GM23338 (cell line): ENCODE measurements at regions not wholly inside any gene's neighbourhood (a gene's known extent, or its start where the extent isn't known, plus 50 kb on each side); places are given as distances from the start of the nearest gene placed in this dataset.

Source experiments
- ATAC-seq: fragments of 200-7000 bp; cut with Tn5 transposase; 3 replicates; pipeline ENCODE4 v1.9.1; 2020
- DNase-seq: peaks from one replicate; pipeline ENCODE4 v3.0.0-alpha.2; 2015; ENCODE audit warnings: low spot score
- H2AFZ ChIP-seq: fragments of 200-600 bp; sonication (generic); 2 replicates; pipeline ENCODE4 v1.8.0; 2016; ENCODE audit warnings: antibody characterized with exemption, mild to moderate bottlenecking, moderate library complexity
- H3F3A ChIP-seq: fragments of 200-600 bp; sonication (generic); replicated peaks from 2 replicates; pipeline ENCODE4 v1.8.0; 2017; ENCODE audit warnings: antibody characterized with exemption, mixed run types, low read depth
- H3K27ac ChIP-seq: fragments of 200-600 bp; sonication (generic); 2 replicates; pipeline ENCODE4 v1.6.1; 2016; ENCODE audit warnings: low read depth
- H3K27me3 ChIP-seq: fragments of 200-600 bp; sonication (generic); 2 replicates; pipeline ENCODE4 v1.8.0; 2016; ENCODE audit warnings: mild to moderate bottlenecking, mixed run types, moderate library complexity; ENCODE audit not compliant: insufficient read depth
- H3K36me3 ChIP-seq: fragments of 200-600 bp; sonication (generic); 2 replicates; pipeline ENCODE4 v1.8.0; 2016; ENCODE audit warnings: mild to moderate bottlenecking; ENCODE audit not compliant: insufficient read depth
- H3K4me1 ChIP-seq: fragments of 200-600 bp; sonication (generic); 2 replicates; pipeline ENCODE4 v1.8.0; 2016; ENCODE audit warnings: mild to moderate bottlenecking, moderate library complexity; ENCODE audit not compliant: insufficient read depth
- H3K4me2 ChIP-seq: fragments of 200-600 bp; sonication (generic); 2 replicates; pipeline ENCODE4 v1.7.1; 2017; ENCODE audit warnings: mixed run types
- H3K4me3 ChIP-seq: fragments of 200-600 bp; sonication (generic); 2 replicates; pipeline ENCODE4 v1.6.1; 2016; ENCODE audit warnings: mixed run types
- H3K79me2 ChIP-seq: fragments of 200-600 bp; sonication (generic); replicated peaks from 2 replicates; pipeline ENCODE4 v1.8.0; 2017; ENCODE audit warnings: mild to moderate bottlenecking; ENCODE audit not compliant: insufficient read depth
- H3K9me2 ChIP-seq: fragments of 200-600 bp; sonication (generic); 2 replicates; pipeline ENCODE4 v1.8.0; 2017; ENCODE audit not compliant: insufficient read depth
- H4K20me1 ChIP-seq: fragments of 200-600 bp; sonication (generic); replicated peaks from 2 replicates; pipeline ENCODE4 v1.8.0; 2017; ENCODE audit warnings: mild to moderate bottlenecking; ENCODE audit not compliant: insufficient read depth
- H3K27ac Mint-ChIP-seq: 2 replicates; pipeline ENCODE4 v1.8.0; 2020; ENCODE audit warnings: inconsistent platforms, mild to moderate bottlenecking, moderate library complexity, mixed read lengths
- H3K27me3 Mint-ChIP-seq: 3 replicates; pipeline ENCODE4 v1.8.0; 2022; ENCODE audit warnings: low read depth, mild to moderate bottlenecking, moderate library complexity, mixed read lengths, inconsistent platforms; ENCODE audit not compliant: insufficient read depth, poor library complexity
- H3K36me3 Mint-ChIP-seq: 3 replicates; pipeline ENCODE4 v1.8.0; 2021; ENCODE audit warnings: low read depth, mild to moderate bottlenecking, inconsistent platforms, moderate library complexity, mixed read lengths
- H3K4me1 Mint-ChIP-seq: 3 replicates; pipeline ENCODE4 v1.8.0; 2020; ENCODE audit warnings: mild to moderate bottlenecking, inconsistent platforms, mixed read lengths
- H3K4me3 Mint-ChIP-seq: 3 replicates; pipeline ENCODE4 v1.8.0; 2021; ENCODE audit warnings: moderate library complexity, mild to moderate bottlenecking, inconsistent platforms, mixed read lengths
- H3K9me3 Mint-ChIP-seq: 3 replicates; pipeline ENCODE4 v1.8.0; 2020; ENCODE audit warnings: moderate library complexity, mild to moderate bottlenecking, inconsistent platforms, mixed read lengths
- CREB1 ChIP-seq: fragments of 250-450 bp; sonication (Bioruptor Pico); IDR thresholded peaks from 2 replicates; pipeline ENCODE4 v1.5.0; 2020; ENCODE audit warnings: low read depth, mild to moderate bottlenecking, moderate library complexity
- EZH2 ChIP-seq: fragments of 200-600 bp; sonication (generic); IDR thresholded peaks from one replicate; pipeline ENCODE4 v1.8.0; 2017; ENCODE audit warnings: antibody characterized with exemption, mild to moderate bottlenecking, low read depth; ENCODE audit not compliant: unreplicated experiment
- EZH2phosphoT487 ChIP-seq: fragments of 200-600 bp; sonication (generic); IDR thresholded peaks from one replicate; pipeline ENCODE4 v1.8.1; 2018; ENCODE audit warnings: antibody characterized with exemption; ENCODE audit not compliant: unreplicated experiment
- JUNB ChIP-seq: IDR thresholded peaks from one replicate; pipeline ENCODE4 v1.6.1; 2016; ENCODE audit warnings: antibody characterized with exemption; ENCODE audit not compliant: unreplicated experiment
- NANOG ChIP-seq: IDR thresholded peaks from 2 replicates; pipeline ENCODE4 v1.6.1; 2016; ENCODE audit warnings: antibody characterized with exemption, borderline replicate concordance
- POLR2AphosphoS5 ChIP-seq: IDR thresholded peaks from 2 replicates; pipeline ENCODE4 v1.6.1; 2016; ENCODE audit warnings: antibody characterized with exemption, low read depth
- STAT1 ChIP-seq: IDR thresholded peaks from one replicate; pipeline ENCODE4 v1.6.1; 2016; ENCODE audit warnings: antibody characterized with exemption; ENCODE audit not compliant: unreplicated experiment
- ZNF331 ChIP-seq: fragments of 250-450 bp; sonication (Bioruptor Pico); IDR thresholded peaks from 2 replicates; pipeline ENCODE4 v1.5.0; 2020; ENCODE audit warnings: low read depth, mild to moderate bottlenecking, moderate library complexity
- TF ChIP-seq, protein P1 (sequence below): IDR thresholded peaks from 2 replicates; pipeline ENCODE4 v1.6.1; 2016; ENCODE audit warnings: antibody characterized with exemption

DNA sequence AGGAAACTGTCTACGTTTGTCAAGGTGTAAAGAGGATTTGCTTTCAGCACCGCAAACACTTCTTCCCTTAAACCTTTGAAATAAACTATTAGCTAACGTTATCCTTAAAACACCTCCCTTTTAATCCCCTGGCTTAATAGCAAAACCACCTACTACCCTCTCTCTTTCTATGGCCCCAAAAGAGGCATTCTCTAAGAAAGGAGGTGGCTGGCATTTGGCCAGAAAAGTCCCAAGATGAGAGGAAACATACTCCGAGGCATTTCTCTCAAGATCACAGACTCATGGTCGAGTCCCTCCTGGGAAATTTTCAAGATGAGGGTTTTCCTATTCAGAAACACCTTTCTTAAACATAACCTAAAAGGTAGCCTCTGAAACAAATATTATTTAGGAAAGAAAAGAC lies 60.6 kb upstream of the VCX3B start (continued):
- no peak for TF ChIP-seq JUNB
- TF ChIP-seq NANOG, result no peak
- no peak for TF ChIP-seq STAT1

DNA sequence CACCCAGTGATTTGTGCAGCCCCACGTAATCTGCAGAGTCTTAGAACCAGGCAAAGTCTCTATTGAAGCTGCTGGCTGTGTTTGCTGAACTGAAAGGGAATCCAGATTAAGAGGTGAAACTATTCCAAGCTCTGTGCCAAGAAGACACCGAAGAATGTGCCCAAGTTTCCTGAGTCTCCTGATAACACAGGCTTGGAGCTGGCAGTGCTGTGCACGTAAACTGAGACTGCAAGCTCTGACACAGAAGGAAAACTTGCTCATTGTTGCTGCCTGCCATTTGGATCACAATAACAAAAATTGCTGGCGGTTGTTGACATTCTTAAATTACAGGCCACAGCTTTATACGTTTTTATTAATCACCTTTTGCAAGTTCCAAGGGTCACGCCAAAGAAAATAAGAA lies 60.2 kb upstream of the VCX3B start:
- no peaks in the 10 kb centered on the region for H3K27me3 ChIP-seq
- H2AFZ ChIP-seq, result no peak overlapping the region
- no peak overlapping the region for H3K4me3 ChIP-seq
- peaks cover 2% of the 10 kb centered on the region; the same call in 2 of the 3 replicates for H3K9me3 Mint-ChIP-seq
- no peaks in the 10 kb centered on the region for H3F3A ChIP-seq
- H3K4me1 ChIP-seq, result no peaks in the 10 kb centered on the region
- H3K27ac ChIP-seq, result no peak overlapping the region
- H3K4me1 Mint-ChIP-seq, result peaks cover 3% of the 10 kb centered on the region
- no peaks in the 10 kb centered on the region for H3K36me3 ChIP-seq
- no peak for DNase-seq
- H3K79me2 ChIP-seq, result no peaks in the 10 kb centered on the region
- H3K4me2 ChIP-seq, result no peak overlapping the region
- H3K4me3 Mint-ChIP-seq, result no peak overlapping the region
- no peaks in the 10 kb centered on the region for H3K27me3 Mint-ChIP-seq
- H4K20me1 ChIP-seq, result no peaks in the 10 kb centered on the region
- TF ChIP-seq POLR2AphosphoS5 (no peak), NANOG (no peak)
- H3K9me2 ChIP-seq, result no peaks in the 10 kb centered on the region
- no peaks in the 10 kb centered on the region for H3K36me3 Mint-ChIP-seq
- no peak for ATAC-seq
- no peak overlapping the region for H3K27ac Mint-ChIP-seq

GRCh38 chrX:8404926-8405325 lies 59.7 kb upstream of the VCX3B start:
- Histone ChIP-seq H3K4me2 (no peak overlapping the region), H4K20me1 (no peaks in the 10 kb centered on the region)
- H3K27ac Mint-ChIP-seq, result no peak overlapping the region

GRCh38 chrX:8405631-8406030 lies 59.0 kb upstream of the VCX3B start:
- H3K79me2 ChIP-seq, result no peaks in the 10 kb centered on the region
- ATAC-seq, result no peak
- H3K9me2 ChIP-seq, result no peaks in the 10 kb centered on the region
- H3K4me3 ChIP-seq, result no peak overlapping the region
- DNase-seq, result no peak
- Mint-ChIP-seq H3K27ac (no peak overlapping the region), H3K36me3 (no peaks in the 10 kb centered on the region), H3K27me3 (no peaks in the 10 kb centered on the region), H3K4me3 (no peak overlapping the region), H3K4me1 (peaks cover 3% of the 10 kb centered on the region), H3K9me3 (peaks cover 2% of the 10 kb centered on the region; the same call in 2 of the 3 replicates)
- H2AFZ ChIP-seq, result no peak overlapping the region
- no peak overlapping the region for H3K4me2 ChIP-seq
- H3K27ac ChIP-seq, result no peak overlapping the region
- no peaks in the 10 kb centered on the region for H3F3A ChIP-seq
- no peaks in the 10 kb centered on the region for H3K36me3 ChIP-seq
- H3K27me3 ChIP-seq, result no peaks in the 10 kb centered on the region
- H4K20me1 ChIP-seq, result no peaks in the 10 kb centered on the region
- no peaks in the 10 kb centered on the region for H3K4me1 ChIP-seq
- TF ChIP-seq POLR2AphosphoS5 (no peak), STAT1 (no peak), EZH2phosphoT487 (no peak)

More at GRCh38 chrX:8404926-8405325, 59.7 kb upstream of the VCX3B start:
- Histone ChIP-seq H3K27ac (no peak overlapping the region), H3K4me3 (no peak overlapping the region), H3K9me2 (no peaks in the 10 kb centered on the region), H3K36me3 (no peaks in the 10 kb centered on the region), H3F3A (no peaks in the 10 kb centered on the region), H3K4me1 (no peaks in the 10 kb centered on the region), H3K27me3 (no peaks in the 10 kb centered on the region), H2AFZ (no peak overlapping the region), H3K79me2 (no peaks in the 10 kb centered on the region)
- Mint-ChIP-seq H3K9me3 (peaks cover 2% of the 10 kb centered on the region; the same call in 2 of the 3 replicates), H3K4me1 (peaks cover 3% of the 10 kb centered on the region), H3K4me3 (no peak overlapping the region), H3K36me3 (no peaks in the 10 kb centered on the region), H3K27me3 (no peaks in the 10 kb centered on the region)
- DNase-seq, result no peak
- TF ChIP-seq EZH2phosphoT487, result no peak
- no peak for TF ChIP-seq JUNB
- TF ChIP-seq POLR2AphosphoS5, result no peak
- no peak for TF ChIP-seq EZH2
- TF ChIP-seq CREB1 (CRISPR knock-in tag), result no peak
- TF ChIP-seq, protein P1, sequence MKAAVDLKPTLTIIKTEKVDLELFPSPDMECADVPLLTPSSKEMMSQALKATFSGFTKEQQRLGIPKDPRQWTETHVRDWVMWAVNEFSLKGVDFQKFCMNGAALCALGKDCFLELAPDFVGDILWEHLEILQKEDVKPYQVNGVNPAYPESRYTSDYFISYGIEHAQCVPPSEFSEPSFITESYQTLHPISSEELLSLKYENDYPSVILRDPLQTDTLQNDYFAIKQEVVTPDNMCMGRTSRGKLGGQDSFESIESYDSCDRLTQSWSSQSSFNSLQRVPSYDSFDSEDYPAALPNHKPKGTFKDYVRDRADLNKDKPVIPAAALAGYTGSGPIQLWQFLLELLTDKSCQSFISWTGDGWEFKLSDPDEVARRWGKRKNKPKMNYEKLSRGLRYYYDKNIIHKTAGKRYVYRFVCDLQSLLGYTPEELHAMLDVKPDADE, result no peak
- TF ChIP-seq NANOG, result no peak
- TF ChIP-seq ZNF331 (CRISPR knock-in tag), result no peak
- ATAC-seq, result no peak
